ENCODE measurements at regions not wholly inside any gene's neighbourhood (a gene's known extent, or its start where the extent isn't known, plus 50 kb on each side); places are given as distances from the start of the nearest gene placed in this dataset.

- no peaks in the 10 kb centered on the region for H3K9me3 ChIP-seq (ENCODE audit: control insufficient read depth in 2 of 2, low read length in 2 of 2)
- no peaks in the 10 kb centered on the region for H3K27me3 ChIP-seq (ENCODE audit: control insufficient read depth in 2 of 2, insufficient read depth in 2 of 2, low read length in 2 of 2)
- H3K27ac ChIP-seq (ENCODE audit: low read depth in 2 of 2, low read length in 2 of 2) = no peak overlapping the region
- H3K4me3 ChIP-seq (ENCODE audit: low read length in 2 of 2) = no peak overlapping the region
- no peak overlapping the region for H3K9ac ChIP-seq (ENCODE audit: low read depth in 1 of 2, low read length in 2 of 2)
- no peaks in the 10 kb centered on the region for H3K4me1 ChIP-seq (ENCODE audit: control insufficient read depth in 2 of 2, insufficient read depth in 2 of 2, low read length in 2 of 2)
- no peaks in the 10 kb centered on the region for H3K36me3 ChIP-seq (ENCODE audit: control insufficient read depth in 2 of 2, insufficient read depth in 2 of 2, low read length in 2 of 2)
Measured at GRCh38 chr3:181885868-181886630, 174.3 kb downstream of the SOX2 start.

GRCh38 chr3:181886676-181887075 lies 175.0 kb downstream of the SOX2 start:
- H3K36me3 ChIP-seq (ENCODE audit: control insufficient read depth in 2 of 2, insufficient read depth in 2 of 2, low read length in 2 of 2) = no peaks in the 10 kb centered on the region
- H3K4me3 ChIP-seq (ENCODE audit: low read length in 2 of 2) = no peak overlapping the region
- H3K27me3 ChIP-seq (ENCODE audit: control insufficient read depth in 2 of 2, insufficient read depth in 2 of 2, low read length in 2 of 2) = no peaks in the 10 kb centered on the region
- H3K9ac ChIP-seq (ENCODE audit: low read depth in 1 of 2, low read length in 2 of 2) = no peak overlapping the region
- no peak overlapping the region for H3K27ac ChIP-seq (ENCODE audit: low read depth in 2 of 2, low read length in 2 of 2)
- no peaks in the 10 kb centered on the region for H3K9me3 ChIP-seq (ENCODE audit: control insufficient read depth in 2 of 2, low read length in 2 of 2)
- no peaks in the 10 kb centered on the region for H3K4me1 ChIP-seq (ENCODE audit: control insufficient read depth in 2 of 2, insufficient read depth in 2 of 2, low read length in 2 of 2)

- Histone ChIP-seq H3K9ac (ENCODE audit: low read depth in 1 of 2, low read length in 2 of 2) (no peak overlapping the region), H3K4me1 (ENCODE audit: control insufficient read depth in 2 of 2, insufficient read depth in 2 of 2, low read length in 2 of 2) (no peaks in the 10 kb centered on the region), H3K9me3 (ENCODE audit: control insufficient read depth in 2 of 2, low read length in 2 of 2) (no peaks in the 10 kb centered on the region), H3K27ac (ENCODE audit: low read depth in 2 of 2, low read length in 2 of 2) (no peak overlapping the region), H3K36me3 (ENCODE audit: control insufficient read depth in 2 of 2, insufficient read depth in 2 of 2, low read length in 2 of 2) (no peaks in the 10 kb centered on the region), H3K4me3 (ENCODE audit: low read length in 2 of 2) (no peak overlapping the region), H3K27me3 (ENCODE audit: control insufficient read depth in 2 of 2, insufficient read depth in 2 of 2, low read length in 2 of 2) (no peaks in the 10 kb centered on the region)
Measured at GRCh38 chr3:181887685-181888084, 176.0 kb downstream of the SOX2 start.

GRCh38 chr3:181888234-181888633 lies 176.5 kb downstream of the SOX2 start:
- no peak overlapping the region for H3K4me3 ChIP-seq (ENCODE audit: low read length in 2 of 2)
- no peaks in the 10 kb centered on the region for H3K4me1 ChIP-seq (ENCODE audit: control insufficient read depth in 2 of 2, insufficient read depth in 2 of 2, low read length in 2 of 2)
- H3K27ac ChIP-seq (ENCODE audit: low read depth in 2 of 2, low read length in 2 of 2) = no peak overlapping the region
- no peaks in the 10 kb centered on the region for H3K27me3 ChIP-seq (ENCODE audit: control insufficient read depth in 2 of 2, insufficient read depth in 2 of 2, low read length in 2 of 2)
- no peaks in the 10 kb centered on the region for H3K9me3 ChIP-seq (ENCODE audit: control insufficient read depth in 2 of 2, low read length in 2 of 2)
- no peak overlapping the region for H3K9ac ChIP-seq (ENCODE audit: low read depth in 1 of 2, low read length in 2 of 2)
- H3K36me3 ChIP-seq (ENCODE audit: control insufficient read depth in 2 of 2, insufficient read depth in 2 of 2, low read length in 2 of 2) = no peaks in the 10 kb centered on the region

- Histone ChIP-seq H3K36me3 (ENCODE audit: control insufficient read depth in 2 of 2, insufficient read depth in 2 of 2, low read length in 2 of 2) (no peaks in the 10 kb centered on the region), H3K27ac (ENCODE audit: low read depth in 2 of 2, low read length in 2 of 2) (no peak overlapping the region), H3K4me1 (ENCODE audit: control insufficient read depth in 2 of 2, insufficient read depth in 2 of 2, low read length in 2 of 2) (no peaks in the 10 kb centered on the region), H3K9me3 (ENCODE audit: control insufficient read depth in 2 of 2, low read length in 2 of 2) (no peaks in the 10 kb centered on the region), H3K4me3 (ENCODE audit: low read length in 2 of 2) (no peak overlapping the region), H3K27me3 (ENCODE audit: control insufficient read depth in 2 of 2, insufficient read depth in 2 of 2, low read length in 2 of 2) (no peaks in the 10 kb centered on the region), H3K9ac (ENCODE audit: low read depth in 1 of 2, low read length in 2 of 2) (no peak overlapping the region)
Measured at GRCh38 chr3:181892848-181893247, 181.1 kb downstream of the SOX2 start.

- Histone ChIP-seq H3K4me1 (ENCODE audit: control insufficient read depth in 2 of 2, insufficient read depth in 2 of 2, low read length in 2 of 2) (no peaks in the 10 kb centered on the region), H3K9ac (ENCODE audit: low read depth in 1 of 2, low read length in 2 of 2) (no peak overlapping the region), H3K4me3 (ENCODE audit: low read length in 2 of 2) (no peak overlapping the region), H3K36me3 (ENCODE audit: control insufficient read depth in 2 of 2, insufficient read depth in 2 of 2, low read length in 2 of 2) (no peaks in the 10 kb centered on the region), H3K27me3 (ENCODE audit: control insufficient read depth in 2 of 2, insufficient read depth in 2 of 2, low read length in 2 of 2) (no peaks in the 10 kb centered on the region), H3K27ac (ENCODE audit: low read depth in 2 of 2, low read length in 2 of 2) (no peak overlapping the region), H3K9me3 (ENCODE audit: control insufficient read depth in 2 of 2, low read length in 2 of 2) (no peaks in the 10 kb centered on the region)
Measured at GRCh38 chr3:181896605-181897004, 184.9 kb downstream of the SOX2 start.

GRCh38 chr3:181899702-181900101 lies 188.0 kb downstream of the SOX2 start:
- Histone ChIP-seq H3K9me3 (ENCODE audit: control insufficient read depth in 2 of 2, low read length in 2 of 2) (no peaks in the 10 kb centered on the region), H3K4me1 (ENCODE audit: control insufficient read depth in 2 of 2, insufficient read depth in 2 of 2, low read length in 2 of 2) (no peaks in the 10 kb centered on the region), H3K9ac (ENCODE audit: low read depth in 1 of 2, low read length in 2 of 2) (no peak overlapping the region), H3K4me3 (ENCODE audit: low read length in 2 of 2) (no peak overlapping the region), H3K36me3 (ENCODE audit: control insufficient read depth in 2 of 2, insufficient read depth in 2 of 2, low read length in 2 of 2) (no peaks in the 10 kb centered on the region), H3K27ac (ENCODE audit: low read depth in 2 of 2, low read length in 2 of 2) (no peak overlapping the region), H3K27me3 (ENCODE audit: control insufficient read depth in 2 of 2, insufficient read depth in 2 of 2, low read length in 2 of 2) (no peaks in the 10 kb centered on the region)

- Histone ChIP-seq H3K27me3 (ENCODE audit: control insufficient read depth in 2 of 2, insufficient read depth in 2 of 2, low read length in 2 of 2) (no peaks in the 10 kb centered on the region), H3K4me1 (ENCODE audit: control insufficient read depth in 2 of 2, insufficient read depth in 2 of 2, low read length in 2 of 2) (no peaks in the 10 kb centered on the region), H3K9ac (ENCODE audit: low read depth in 1 of 2, low read length in 2 of 2) (no peak overlapping the region), H3K36me3 (ENCODE audit: control insufficient read depth in 2 of 2, insufficient read depth in 2 of 2, low read length in 2 of 2) (no peaks in the 10 kb centered on the region), H3K9me3 (ENCODE audit: control insufficient read depth in 2 of 2, low read length in 2 of 2) (no peaks in the 10 kb centered on the region), H3K27ac (ENCODE audit: low read depth in 2 of 2, low read length in 2 of 2) (no peak overlapping the region), H3K4me3 (ENCODE audit: low read length in 2 of 2) (no peak overlapping the region)
Measured at GRCh38 chr3:181901626-181902025, 189.9 kb downstream of the SOX2 start.

- no peaks in the 10 kb centered on the region for H3K9me3 ChIP-seq (ENCODE audit: control insufficient read depth in 2 of 2, low read length in 2 of 2)
- H3K36me3 ChIP-seq (ENCODE audit: control insufficient read depth in 2 of 2, insufficient read depth in 2 of 2, low read length in 2 of 2) = no peaks in the 10 kb centered on the region
- no peak overlapping the region for H3K27ac ChIP-seq (ENCODE audit: low read depth in 2 of 2, low read length in 2 of 2)
- no peaks in the 10 kb centered on the region for H3K4me1 ChIP-seq (ENCODE audit: control insufficient read depth in 2 of 2, insufficient read depth in 2 of 2, low read length in 2 of 2)
- no peak overlapping the region for H3K9ac ChIP-seq (ENCODE audit: low read depth in 1 of 2, low read length in 2 of 2)
- H3K4me3 ChIP-seq (ENCODE audit: low read length in 2 of 2) = no peak overlapping the region
- no peaks in the 10 kb centered on the region for H3K27me3 ChIP-seq (ENCODE audit: control insufficient read depth in 2 of 2, insufficient read depth in 2 of 2, low read length in 2 of 2)
Measured at GRCh38 chr3:181906338-181906737, 194.6 kb downstream of the SOX2 start.

GRCh38 chr3:181909241-181909640 lies 197.5 kb downstream of the SOX2 start:
- Histone ChIP-seq H3K4me3 (ENCODE audit: low read length in 2 of 2) (no peak overlapping the region), H3K36me3 (ENCODE audit: control insufficient read depth in 2 of 2, insufficient read depth in 2 of 2, low read length in 2 of 2) (no peaks in the 10 kb centered on the region), H3K27ac (ENCODE audit: low read depth in 2 of 2, low read length in 2 of 2) (no peak overlapping the region), H3K9me3 (ENCODE audit: control insufficient read depth in 2 of 2, low read length in 2 of 2) (no peaks in the 10 kb centered on the region), H3K4me1 (ENCODE audit: control insufficient read depth in 2 of 2, insufficient read depth in 2 of 2, low read length in 2 of 2) (no peaks in the 10 kb centered on the region), H3K9ac (ENCODE audit: low read depth in 1 of 2, low read length in 2 of 2) (no peak overlapping the region), H3K27me3 (ENCODE audit: control insufficient read depth in 2 of 2, insufficient read depth in 2 of 2, low read length in 2 of 2) (no peaks in the 10 kb centered on the region)
